IMR-90 (cell line): ENCODE measurements at regions not wholly inside any gene's neighbourhood (a gene's known extent, or its start where the extent isn't known, plus 50 kb on each side); places are given as distances from the start of the nearest gene placed in this dataset.

Experiments used
- ATAC-seq: fragments of 200-7000 bp; cut with Tn5 transposase; 2 replicates; pipeline ENCODE4 v1.9.1; 2020; ENCODE audit warnings: low read depth, mild to moderate bottlenecking, moderate library complexity
- BruUV-seq: library from RNA; stranded (reverse); fragments of 400-500 nt; replicated peaks from 2 replicates; lab custom pipeline; 2021; lab: Mats Ljungman, UMichigan
- CTCF ChIA-PET: fragments of 300-600 bp; formaldehyde crosslinking; extraction: SDS; loops from one replicate; lab custom pipeline; 2021; ENCODE audit warnings: antibody characterized with exemption; lab: Yijun Ruan, JAX
- POLR2A ChIA-PET: fragments of 300-600 bp; sonication (Branson Sonifier 250); formaldehyde crosslinking; loops from one replicate; lab custom pipeline; 2022; ENCODE audit warnings: antibody characterized with exemption; ENCODE audit not compliant: unreplicated experiment; lab: Charles Lee
- DNase-seq: peaks from one replicate; pipeline ENCODE4 v3.0.0; 2013
- H2AFZ ChIP-seq: replicated peaks from 2 replicates; pipeline ENCODE3; 2013; ENCODE audit warnings: low read length, mild to moderate bottlenecking; ENCODE audit not compliant: poor library complexity
- H2AK5ac ChIP-seq: 2 replicates; pipeline ENCODE4 v1.6.1; 2013; ENCODE audit warnings: low read depth, low read length, inconsistent platforms
- H2AK9ac ChIP-seq: replicated peaks from 2 replicates; pipeline ENCODE3; 2013; ENCODE audit warnings: mild to moderate bottlenecking, low read depth, low read length, moderate library complexity; ENCODE audit not compliant: poor library complexity
- H2BK120ac ChIP-seq: 2 replicates; pipeline ENCODE4 v1.6.1; 2013; ENCODE audit warnings: low read depth, low read length, inconsistent platforms
- H2BK15ac ChIP-seq: 3 replicates; pipeline ENCODE4 v1.6.1; 2013; ENCODE audit warnings: low read depth, low read length, inconsistent platforms
- H2BK20ac ChIP-seq: 2 replicates; pipeline ENCODE4 v1.6.1; 2013; ENCODE audit warnings: low read depth, mild to moderate bottlenecking, inconsistent platforms, low read length, moderate library complexity
- H2BK5ac ChIP-seq: 2 replicates; pipeline ENCODE4 v1.6.1; 2013; ENCODE audit warnings: mild to moderate bottlenecking, low read depth, low read length, inconsistent platforms; ENCODE audit not compliant: poor library complexity, severe bottlenecking
- H3K14ac ChIP-seq: replicated peaks from 2 replicates; pipeline ENCODE4 v1.6.1; 2013; ENCODE audit warnings: low read depth, low read length, inconsistent platforms
- H3K18ac ChIP-seq: 2 replicates; pipeline ENCODE4 v1.6.1; 2013; ENCODE audit warnings: low read depth, low read length, control low read depth
- H3K23ac ChIP-seq: 2 replicates; pipeline ENCODE4 v1.6.1; 2013; ENCODE audit warnings: low read depth, low read length, inconsistent platforms
- H3K27ac ChIP-seq: 2 replicates; pipeline ENCODE4 v1.5.1; 2013; ENCODE audit warnings: mild to moderate bottlenecking, control low read depth, low read length; ENCODE audit not compliant: insufficient read depth
- H3K27me3 ChIP-seq: 2 replicates; pipeline ENCODE4 v1.6.1; 2013; ENCODE audit warnings: low read length; ENCODE audit not compliant: control insufficient read depth, insufficient read depth
- H3K36me3 ChIP-seq: 2 replicates; pipeline ENCODE4 v1.6.1; 2013; ENCODE audit warnings: low read length, mixed read lengths; ENCODE audit not compliant: control insufficient read depth, insufficient read depth
- H3K4ac ChIP-seq: 2 replicates; pipeline ENCODE4 v1.6.1; 2013; ENCODE audit warnings: low read depth, low read length, inconsistent platforms
- H3K4me1 ChIP-seq: 2 replicates; pipeline ENCODE4 v1.6.1; 2013; ENCODE audit warnings: low read length, mixed read lengths; ENCODE audit not compliant: control insufficient read depth, insufficient read depth
- H3K4me2 ChIP-seq: 2 replicates; pipeline ENCODE4 v1.6.1; 2013; ENCODE audit warnings: low read depth, mild to moderate bottlenecking, control low read depth, low read length, moderate library complexity
- H3K4me3 ChIP-seq: 2 replicates; pipeline ENCODE4 v1.5.1; 2013; ENCODE audit warnings: low read depth, mild to moderate bottlenecking, control low read depth, low read length, moderate library complexity; ENCODE audit not compliant: insufficient read depth
- H3K56ac ChIP-seq: 2 replicates; pipeline ENCODE4 v1.6.1; 2013; ENCODE audit warnings: low read length, inconsistent platforms; ENCODE audit not compliant: insufficient read depth; ENCODE audit errors: extremely low read depth
- H3K79me1 ChIP-seq, 2 experiments: 2 replicates each; pipeline ENCODE4 v1.6.1; 2013; ENCODE audit warnings: low read length in 2 of 2, inconsistent platforms in 1 of 2, low read depth in 1 of 2
- H3K9ac ChIP-seq: 2 replicates; pipeline ENCODE4 v1.6.1; 2013; ENCODE audit warnings: low read depth, low read length, control low read depth
- H3K9me1 ChIP-seq: 2 replicates; pipeline ENCODE4 v1.6.1; 2013; ENCODE audit warnings: low read length, inconsistent platforms; ENCODE audit not compliant: insufficient read depth
- H3K9me3 ChIP-seq: 2 replicates; pipeline ENCODE4 v1.6.1; 2013; ENCODE audit warnings: low read length; ENCODE audit not compliant: control insufficient read depth, insufficient read depth
- H4K20me1 ChIP-seq: 2 replicates; pipeline ENCODE4 v1.6.1; 2013; ENCODE audit warnings: low read length, inconsistent platforms; ENCODE audit not compliant: insufficient read depth
- H4K5ac ChIP-seq: 2 replicates; pipeline ENCODE4 v1.6.1; 2013; ENCODE audit warnings: mild to moderate bottlenecking, low read depth, low read length, control low read depth
- H4K8ac ChIP-seq, 2 experiments: 2 replicates each; pipeline ENCODE4 v1.6.1; 2013; ENCODE audit warnings: low read depth in 2 of 2, low read length in 2 of 2, control low read depth in 1 of 2, inconsistent platforms in 1 of 2
- H4K91ac ChIP-seq: 2 replicates; pipeline ENCODE4 v1.6.1; 2013; ENCODE audit warnings: low read depth, low read length, inconsistent platforms; ENCODE audit not compliant: insufficient read depth
- BHLHE40 ChIP-seq: fragments of 150-350 bp; IDR thresholded peaks from 2 replicates; pipeline ENCODE4 v1.6.1; 2016; ENCODE audit warnings: mild to moderate bottlenecking, low read depth, low read length
- CEBPB ChIP-seq: IDR thresholded peaks from 2 replicates; pipeline ENCODE4 v1.6.1; 2012; ENCODE audit warnings: low read depth, low read length, improper control_type of control experiment
- FOS ChIP-seq: fragments of 150-350 bp; IDR thresholded peaks from 2 replicates; pipeline ENCODE4 v1.6.1; 2016; ENCODE audit warnings: low read depth, low read length
- MAFK ChIP-seq: IDR thresholded peaks from 2 replicates; pipeline ENCODE4 v1.6.1; 2012; ENCODE audit warnings: low read depth, low read length, improper control_type of control experiment
- dilution Hi-C: fragments of 300-500 bp; cut with HindIII; formaldehyde crosslinking; loops from one replicate; pipeline ENCODE4 v1.14.3; 2018; ENCODE audit warnings: low sequenced_read_pairs; ENCODE audit not compliant: unreplicated experiment
- in situ Hi-C: fragments of 300-500 bp; cut with MboI; formaldehyde crosslinking; loops from 3 replicates; pipeline ENCODE4 v1.14.3; 2019; ENCODE audit warnings: low sequenced_read_pairs, inconsistent platforms, mixed read lengths
- intact Hi-C: fragments of 100-400 bp; cut with micrococcal nuclease; formaldehyde crosslinking; loops from 2 replicates; pipeline ENCODE4 v1.10.0; 2022
- TF ChIP-seq, protein P1 (sequence below): fragments of 150-350 bp; IDR thresholded peaks from 2 replicates; pipeline ENCODE4 v1.6.1; 2016; ENCODE audit warnings: low read depth, mild to moderate bottlenecking, low read length, moderate library complexity, borderline replicate concordance

DNA sequence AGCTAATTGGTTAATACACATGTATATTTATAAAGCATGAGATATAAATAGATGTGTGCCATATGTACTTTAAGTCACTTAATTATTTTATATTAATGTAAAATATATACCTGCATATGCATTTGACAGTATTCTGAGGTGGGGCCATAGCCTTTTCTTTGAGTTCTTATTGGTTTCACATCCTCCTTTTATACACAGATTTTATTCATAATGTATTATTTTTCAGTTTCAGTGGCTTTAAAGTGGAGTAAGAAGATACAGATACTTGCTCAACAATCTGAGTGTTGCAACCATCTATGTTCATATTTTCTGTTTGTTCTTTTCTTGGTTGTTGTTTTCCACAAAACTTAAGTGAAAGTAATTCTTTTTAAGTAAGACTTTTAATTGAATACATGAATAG, 436.5 kb downstream of the RND3 start:
- Histone ChIP-seq H3K27ac (no peak overlapping the region), H2AFZ (no peak overlapping the region), H2AK9ac (no peak overlapping the region), H3K4me2 (no peak overlapping the region), H3K27me3 (no peaks in the 10 kb centered on the region), H3K18ac (no peak overlapping the region), H3K4me1 (peaks cover 2% of the 10 kb centered on the region; the same call in 1 of the 2 replicates), H4K5ac (no peak overlapping the region), H2BK5ac (no peak overlapping the region), H3K14ac (no peak overlapping the region), H3K9me1 (peaks cover 2% of the 10 kb centered on the region; the same call in 1 of the 2 replicates), H2AK5ac (no peak overlapping the region), H3K4ac (no peak overlapping the region), H4K20me1 (no peaks in the 10 kb centered on the region), H2BK120ac (no peak overlapping the region), H2BK15ac (no peak overlapping the region), H2BK20ac (no peak overlapping the region), H3K23ac (no peak overlapping the region), H4K91ac (no peak overlapping the region), H3K9ac (no peak overlapping the region), H3K79me1 (no peaks in the 10 kb centered on the region), H3K36me3 (no peaks in the 10 kb centered on the region), H3K9me3 (no peaks in the 10 kb centered on the region), H3K56ac (no peak overlapping the region), H4K8ac (no peak overlapping the region), H3K4me3 (no peak overlapping the region)
- intact Hi-C loops = no loop called here
- ATAC-seq (no peak), DNase-seq (no peak)
- in situ Hi-C loops = no loop called here
- TF ChIP-seq CEBPB = no peak
- TF ChIP-seq MAFK = no peak
- TF ChIP-seq FOS = no peak
- TF ChIP-seq BHLHE40 = no peak
- TF ChIP-seq, protein P1, sequence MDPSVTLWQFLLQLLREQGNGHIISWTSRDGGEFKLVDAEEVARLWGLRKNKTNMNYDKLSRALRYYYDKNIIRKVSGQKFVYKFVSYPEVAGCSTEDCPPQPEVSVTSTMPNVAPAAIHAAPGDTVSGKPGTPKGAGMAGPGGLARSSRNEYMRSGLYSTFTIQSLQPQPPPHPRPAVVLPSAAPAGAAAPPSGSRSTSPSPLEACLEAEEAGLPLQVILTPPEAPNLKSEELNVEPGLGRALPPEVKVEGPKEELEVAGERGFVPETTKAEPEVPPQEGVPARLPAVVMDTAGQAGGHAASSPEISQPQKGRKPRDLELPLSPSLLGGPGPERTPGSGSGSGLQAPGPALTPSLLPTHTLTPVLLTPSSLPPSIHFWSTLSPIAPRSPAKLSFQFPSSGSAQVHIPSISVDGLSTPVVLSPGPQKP = no peak
- POLR2A ChIA-PET = interaction anchor here (0.5 kb wide), 1 partner anchor 408 kb away, joined by 5 read pairs; no protein-coding TSS in a partner anchor
- dilution Hi-C loops = no loop called here
- BruUV-seq = no TSS peak
- CTCF ChIA-PET = no interaction called here
